SK-N-SH (cell line): ENCODE measurements at regions not wholly inside any gene's neighbourhood (a gene's known extent, or its start where the extent isn't known, plus 50 kb on each side); places are given as distances from the start of the nearest gene placed in this dataset.

ENCODE experiments used
- CTCF ChIA-PET: fragments of 300-600, 350-600 bp; formaldehyde crosslinking; extraction: SDS; loops from one replicate; lab custom pipeline; 2021; lab: Yijun Ruan, JAX
- POLR2A ChIA-PET: fragments of 350-600 bp; sonication (Branson Sonifier 250); formaldehyde crosslinking; extraction: SDS; loops from one replicate; lab custom pipeline; 2020; ENCODE audit warnings: antibody characterized with exemption, inconsistent platforms; lab: Yijun Ruan, JAX
- DNase-seq: peaks from one replicate; pipeline ENCODE4 v3.0.0; 2012
- H2AFZ ChIP-seq: fragments of 200-600 bp; sonication (generic); 2 replicates; pipeline ENCODE4 v1.8.1; 2016; ENCODE audit warnings: antibody characterized with exemption, mild to moderate bottlenecking, low read depth
- H3F3A ChIP-seq: fragments of 200-600 bp; sonication (generic); replicated peaks from 2 replicates; pipeline ENCODE3; 2016; ENCODE audit warnings: antibody characterized with exemption, mild to moderate bottlenecking; ENCODE audit not compliant: insufficient read depth
- H3K27ac ChIP-seq, 2 experiments: fragments of 200-500 bp in 1 of 2; fragments of 200-600 bp in 1 of 2; sonication (Bioruptor generic) in 1 of 2; sonication (generic), shearing (Covaris generic) in 1 of 2; 2 replicates each; pipeline versions ENCODE4 v1.5.1 to v1.6.1; 2014 to 2016; ENCODE audit warnings: low read depth in 2 of 2, inconsistent platforms in 1 of 2, low read length in 1 of 2, mild to moderate bottlenecking in 1 of 2, mixed read lengths in 1 of 2
- H3K27me3 ChIP-seq: fragments of 200-600 bp; sonication (generic), shearing (Covaris generic); 2 replicates; pipeline ENCODE4 v1.6.1; 2016; ENCODE audit warnings: mixed run types; ENCODE audit not compliant: insufficient read depth
- H3K36me3 ChIP-seq, 2 experiments: fragments of 200-500 bp in 1 of 2; fragments of 200-600 bp in 1 of 2; sonication (Bioruptor generic) in 1 of 2; sonication (generic) in 1 of 2; replicated peaks in 1 of 2; 2 replicates each; pipeline versions ENCODE3 to v1.5.1; 2014 to 2016; ENCODE audit warnings: low read length in 1 of 2, mild to moderate bottlenecking in 1 of 2; ENCODE audit not compliant: insufficient read depth in 2 of 2, control insufficient read depth in 1 of 2
- H3K4me1 ChIP-seq, 2 experiments: fragments of 200-500 bp in 1 of 2; fragments of 200-600 bp in 1 of 2; sonication (Bioruptor generic) in 1 of 2; sonication (generic), shearing (Covaris generic) in 1 of 2; 2 replicates each; pipeline versions ENCODE4 v1.5.1 to v1.6.1; 2014 to 2016; ENCODE audit warnings: low read depth in 1 of 2, low read length in 1 of 2, mixed run types in 1 of 2; ENCODE audit not compliant: insufficient read depth in 2 of 2, control insufficient read depth in 1 of 2
- H3K4me2 ChIP-seq: fragments of 200-600 bp; sonication (generic), shearing (Covaris generic); 2 replicates; pipeline ENCODE4 v1.6.1; 2017; ENCODE audit warnings: mixed run types
- H3K4me3 ChIP-seq, 2 experiments: fragments of 200-500 bp in 1 of 2; fragments of 200-600 bp in 1 of 2; sonication (Bioruptor generic) in 1 of 2; sonication (generic), shearing (Covaris generic) in 1 of 2; 2 replicates each; pipeline versions ENCODE4 v1.5.1 to v1.8.1; 2014 to 2016; ENCODE audit warnings: low read depth in 2 of 2, inconsistent platforms in 1 of 2, low read length in 1 of 2, mild to moderate bottlenecking in 1 of 2, mixed read lengths in 1 of 2, moderate library complexity in 1 of 2
- H3K79me2 ChIP-seq: fragments of 200-600 bp; sonication (generic); 2 replicates; pipeline ENCODE4 v1.8.1; 2017; ENCODE audit warnings: mild to moderate bottlenecking; ENCODE audit not compliant: insufficient read depth
- H3K9ac ChIP-seq: fragments of 200-600 bp; sonication (generic); 2 replicates; pipeline ENCODE4 v1.6.1; 2017; ENCODE audit warnings: mixed run types
- H3K9me2 ChIP-seq: fragments of 200-600 bp; sonication (generic); 2 replicates; pipeline ENCODE4 v1.6.1; 2017; ENCODE audit warnings: mixed run types
- H3K9me3 ChIP-seq: fragments of 200-600 bp; sonication (generic); 2 replicates; pipeline ENCODE4 v1.6.1; 2017; ENCODE audit warnings: mixed run types, mild to moderate bottlenecking, moderate library complexity
- H4K20me1 ChIP-seq: fragments of 200-600 bp; sonication (generic); 2 replicates; pipeline ENCODE4 v1.6.1; 2017; ENCODE audit warnings: mild to moderate bottlenecking, mixed run types; ENCODE audit not compliant: insufficient read depth
- CTCF ChIP-seq: fragments of 200-600 bp; sonication (generic); IDR thresholded peaks from 2 replicates; pipeline ENCODE4 v1.6.1; 2017; ENCODE audit warnings: antibody characterized with exemption, mild to moderate bottlenecking, moderate library complexity
- ELF1 ChIP-seq: IDR thresholded peaks from 2 replicates; pipeline ENCODE4 v1.4.0; 2012
- EP300 ChIP-seq, 2 experiments: IDR thresholded peaks; 2 replicates each; pipeline versions ENCODE4 v1.4.0 to v1.6.1; 2012; ENCODE audit warnings: borderline replicate concordance in 1 of 2, low read depth in 1 of 2, low read length in 1 of 2
- FOXJ3 ChIP-seq: sonication (generic); formaldehyde crosslinking; IDR thresholded peaks from 2 replicates; pipeline ENCODE4 v1.5.1; 2020; ENCODE audit warnings: mild to moderate bottlenecking, missing genetic modification reagents
- FOXM1 ChIP-seq: IDR thresholded peaks from 2 replicates; pipeline ENCODE4 v1.4.0; 2012; ENCODE audit warnings: low read depth, mild to moderate bottlenecking
- GABPA ChIP-seq: IDR thresholded peaks from 2 replicates; pipeline ENCODE4 v1.4.0; 2012; ENCODE audit warnings: low read depth, mild to moderate bottlenecking
- MEF2A ChIP-seq: IDR thresholded peaks from 2 replicates; pipeline ENCODE4 v1.4.0; 2012; ENCODE audit warnings: low read depth, borderline replicate concordance
- MXI1 ChIP-seq: IDR thresholded peaks from 2 replicates; pipeline ENCODE4 v1.6.1; 2012; ENCODE audit warnings: mild to moderate bottlenecking, low read depth, low read length, improper control_type of control experiment
- NRF1 ChIP-seq: IDR thresholded peaks from 2 replicates; pipeline ENCODE4 v1.6.1; 2012; ENCODE audit warnings: low read depth, mild to moderate bottlenecking, low read length
- RAD21 ChIP-seq: IDR thresholded peaks from 2 replicates; pipeline ENCODE4 v1.6.1; 2012; ENCODE audit warnings: mild to moderate bottlenecking, low read length
- RCOR1 ChIP-seq: fragments of 150-350 bp; IDR thresholded peaks from 2 replicates; pipeline ENCODE4 v1.6.1; 2017; ENCODE audit warnings: antibody characterized with exemption, low read length
- RXRA ChIP-seq: IDR thresholded peaks from 2 replicates; pipeline ENCODE4 v1.4.0; 2012; ENCODE audit warnings: low read depth, mild to moderate bottlenecking, borderline replicate concordance
- SMC3 ChIP-seq: IDR thresholded peaks from 2 replicates; pipeline ENCODE4 v1.6.1; 2012; ENCODE audit warnings: low read depth, low read length, improper control_type of control experiment
- TAF1 ChIP-seq: IDR thresholded peaks from 2 replicates; pipeline ENCODE4 v1.6.1; 2012; ENCODE audit warnings: low read depth, mild to moderate bottlenecking, low read length, moderate library complexity, borderline replicate concordance
- TEAD4 ChIP-seq: IDR thresholded peaks from 2 replicates; pipeline ENCODE4 v1.4.0; 2012; ENCODE audit warnings: mild to moderate bottlenecking, borderline replicate concordance; ENCODE audit not compliant: insufficient read depth
- USF1 ChIP-seq: IDR thresholded peaks from 2 replicates; pipeline ENCODE4 v1.4.0; 2012; ENCODE audit warnings: low read depth, borderline replicate concordance
- USF2 ChIP-seq: fragments of 150-350 bp; IDR thresholded peaks from 2 replicates; pipeline ENCODE4 v1.6.1; 2017; ENCODE audit warnings: antibody characterized with exemption, low read length, low read depth, borderline replicate concordance
- WGBS: methylation state at CpG from one replicate; pipeline ENCODE4 v1.1.6; 2017; ENCODE audit warnings: low lambda C conversion rate; 5-methylcytosine and 5-hydroxymethylcytosine counted together
- TF ChIP-seq, protein P1 (sequence below): IDR thresholded peaks from 2 replicates; pipeline ENCODE4; 2012
- TF ChIP-seq, protein P2 (sequence below): IDR thresholded peaks from 2 replicates; pipeline ENCODE4 v1.6.1; 2012; ENCODE audit warnings: mild to moderate bottlenecking, low read depth, low read length, moderate library complexity

DNA sequence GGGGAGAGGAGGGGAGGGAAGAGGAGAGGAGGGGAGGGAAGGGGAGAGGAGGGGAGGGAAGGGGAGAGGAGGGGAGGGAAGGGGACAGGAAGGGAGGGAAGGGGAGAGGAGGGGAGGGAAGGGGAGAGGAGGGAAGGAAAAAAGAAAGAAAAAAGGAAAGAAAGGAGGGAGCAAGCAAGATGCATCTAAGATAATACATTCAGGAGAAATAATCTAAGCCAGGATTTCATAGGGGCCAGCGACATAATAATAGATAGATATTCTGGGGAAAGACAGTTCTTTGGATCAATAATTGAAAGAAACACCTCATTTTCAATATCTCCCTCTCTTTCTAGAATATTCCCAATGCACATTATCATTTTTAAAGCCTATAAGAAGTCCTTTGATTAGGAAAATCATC is 328.9 kb upstream of the ID2 start:
- H2AFZ ChIP-seq, result no peak overlapping the region
- WGBS, result 63% methylated on average over 1 of the region's 1 CpG
- CTCF ChIA-PET, result interaction anchor here (1.4 kb wide), 1 partner anchor 16 kb away, joined by 3 read pairs; no protein-coding TSS in a partner anchor

DNA sequence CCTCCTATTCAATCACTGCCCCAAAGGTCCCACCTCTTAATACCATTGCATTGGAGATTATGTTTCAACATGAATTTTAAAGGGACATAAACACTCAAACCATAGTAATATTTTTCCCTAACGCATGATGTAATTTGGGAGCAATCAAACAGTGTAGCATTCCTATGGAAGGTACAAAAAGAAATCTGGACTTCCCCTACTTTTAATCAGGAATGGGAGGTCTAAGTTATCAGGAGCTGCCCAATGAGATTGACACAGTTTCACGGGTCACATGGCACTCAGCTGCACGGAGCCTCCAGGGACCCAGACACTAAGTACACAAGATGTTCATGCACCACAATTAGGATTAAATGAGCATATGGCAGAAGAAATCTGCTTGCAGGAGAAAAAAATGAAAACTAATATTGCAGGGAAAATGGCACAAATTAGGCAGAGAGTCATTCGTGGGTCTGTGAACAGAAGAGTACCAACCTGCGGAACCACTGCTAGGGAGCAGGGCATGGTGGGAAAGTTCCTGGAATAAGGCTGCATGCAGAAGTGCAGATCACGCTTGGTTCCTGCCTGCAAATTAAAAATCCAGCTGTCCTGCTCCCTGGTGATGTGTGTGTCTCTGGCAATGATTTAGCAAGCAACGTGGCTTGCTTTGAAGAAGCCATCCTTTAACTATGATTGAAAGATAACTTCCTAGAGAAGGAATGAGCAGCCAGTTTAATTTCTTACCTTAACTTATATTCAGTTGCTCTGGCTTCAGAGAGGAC is 326.6 kb upstream of the ID2 start:
- ChIA-PET POLR2A (no interaction called here), CTCF (no interaction called here)
- peaks cover 0 to 2% of the 10 kb centered on the region in 2 experiments; a peak in 1 of 4 replicates for H3K4me1 ChIP-seq
- 63% methylated on average over 7 of the region's 7 CpGs for WGBS
- H3K4me3 ChIP-seq, result no peak overlapping the region
- no peak overlapping the region for H3K9ac ChIP-seq
- H3K27me3 ChIP-seq, result no peaks in the 10 kb centered on the region
- no peak overlapping the region for H3K27ac ChIP-seq
- no peaks in the 10 kb centered on the region for H3K9me3 ChIP-seq
- no peaks in the 10 kb centered on the region for H4K20me1 ChIP-seq
- no peak for DNase-seq
- no peaks in the 10 kb centered on the region for H3K36me3 ChIP-seq
- H2AFZ ChIP-seq, result no peak overlapping the region
- no peak overlapping the region for H3K4me2 ChIP-seq
- H3K79me2 ChIP-seq, result no peaks in the 10 kb centered on the region
- no peaks in the 10 kb centered on the region for H3F3A ChIP-seq
- H3K9me2 ChIP-seq, result no peaks in the 10 kb centered on the region
- TF ChIP-seq, protein P1, sequence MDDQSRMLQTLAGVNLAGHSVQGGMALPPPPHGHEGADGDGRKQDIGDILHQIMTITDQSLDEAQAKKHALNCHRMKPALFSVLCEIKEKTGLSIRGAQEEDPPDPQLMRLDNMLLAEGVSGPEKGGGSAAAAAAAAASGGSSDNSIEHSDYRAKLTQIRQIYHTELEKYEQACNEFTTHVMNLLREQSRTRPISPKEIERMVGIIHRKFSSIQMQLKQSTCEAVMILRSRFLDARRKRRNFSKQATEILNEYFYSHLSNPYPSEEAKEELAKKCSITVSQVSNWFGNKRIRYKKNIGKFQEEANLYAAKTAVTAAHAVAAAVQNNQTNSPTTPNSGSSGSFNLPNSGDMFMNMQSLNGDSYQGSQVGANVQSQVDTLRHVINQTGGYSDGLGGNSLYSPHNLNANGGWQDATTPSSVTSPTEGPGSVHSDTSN, result no peak
- TF ChIP-seq FOXJ3 (CRISPR knock-in tag), result no peak
- no peak for TF ChIP-seq USF1
- TF ChIP-seq NRF1, result no peak
- no peak for TF ChIP-seq USF2
- TF ChIP-seq, protein P2, sequence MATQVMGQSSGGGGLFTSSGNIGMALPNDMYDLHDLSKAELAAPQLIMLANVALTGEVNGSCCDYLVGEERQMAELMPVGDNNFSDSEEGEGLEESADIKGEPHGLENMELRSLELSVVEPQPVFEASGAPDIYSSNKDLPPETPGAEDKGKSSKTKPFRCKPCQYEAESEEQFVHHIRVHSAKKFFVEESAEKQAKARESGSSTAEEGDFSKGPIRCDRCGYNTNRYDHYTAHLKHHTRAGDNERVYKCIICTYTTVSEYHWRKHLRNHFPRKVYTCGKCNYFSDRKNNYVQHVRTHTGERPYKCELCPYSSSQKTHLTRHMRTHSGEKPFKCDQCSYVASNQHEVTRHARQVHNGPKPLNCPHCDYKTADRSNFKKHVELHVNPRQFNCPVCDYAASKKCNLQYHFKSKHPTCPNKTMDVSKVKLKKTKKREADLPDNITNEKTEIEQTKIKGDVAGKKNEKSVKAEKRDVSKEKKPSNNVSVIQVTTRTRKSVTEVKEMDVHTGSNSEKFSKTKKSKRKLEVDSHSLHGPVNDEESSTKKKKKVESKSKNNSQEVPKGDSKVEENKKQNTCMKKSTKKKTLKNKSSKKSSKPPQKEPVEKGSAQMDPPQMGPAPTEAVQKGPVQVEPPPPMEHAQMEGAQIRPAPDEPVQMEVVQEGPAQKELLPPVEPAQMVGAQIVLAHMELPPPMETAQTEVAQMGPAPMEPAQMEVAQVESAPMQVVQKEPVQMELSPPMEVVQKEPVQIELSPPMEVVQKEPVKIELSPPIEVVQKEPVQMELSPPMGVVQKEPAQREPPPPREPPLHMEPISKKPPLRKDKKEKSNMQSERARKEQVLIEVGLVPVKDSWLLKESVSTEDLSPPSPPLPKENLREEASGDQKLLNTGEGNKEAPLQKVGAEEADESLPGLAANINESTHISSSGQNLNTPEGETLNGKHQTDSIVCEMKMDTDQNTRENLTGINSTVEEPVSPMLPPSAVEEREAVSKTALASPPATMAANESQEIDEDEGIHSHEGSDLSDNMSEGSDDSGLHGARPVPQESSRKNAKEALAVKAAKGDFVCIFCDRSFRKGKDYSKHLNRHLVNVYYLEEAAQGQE, result no peak
- no peak for TF ChIP-seq TAF1
- no peak for TF ChIP-seq ELF1
- TF ChIP-seq RCOR1, result no peak

More for the DNA sequence above, 328.9 kb upstream of the ID2 start:
- Histone ChIP-seq H3K9ac (no peak overlapping the region), H3K36me3 (no peaks in the 10 kb centered on the region), H3K27ac (no peak overlapping the region), H3K9me2 (no peaks in the 10 kb centered on the region), H3K4me2 (no peak overlapping the region), H3K4me1 (peaks cover 0 to 2% of the 10 kb centered on the region in 2 experiments; a peak in 1 of 4 replicates), H3F3A (no peaks in the 10 kb centered on the region), H3K9me3 (no peaks in the 10 kb centered on the region), H4K20me1 (no peaks in the 10 kb centered on the region), H3K4me3 (no peak overlapping the region), H3K79me2 (no peaks in the 10 kb centered on the region), H3K27me3 (no peaks in the 10 kb centered on the region)
- no peak for DNase-seq
- POLR2A ChIA-PET, result no interaction called here
- TF ChIP-seq SMC3 (no peak), FOXJ3 (CRISPR knock-in tag) (no peak), ELF1 (no peak), GABPA (no peak), EP300 (IDR thresholded peaks at IDR 0.05; ENCODE audit: borderline replicate concordance in 1 of 2, low read depth in 1 of 2, low read length in 1 of 2) (no peak), MXI1 (no peak), FOXM1 (no peak), CTCF (no peak), RAD21 (no peak), RXRA (no peak), TAF1 (no peak), MEF2A (no peak), NRF1 (no peak), TEAD4 (no peak)
